ENCODE measurements at regions not wholly inside any gene's neighbourhood (a gene's known extent, or its start where the extent isn't known, plus 50 kb on each side); places are given as distances from the start of the nearest gene placed in this dataset.
"Not testable (repeated sequence)": the region's sequence is repeated elsewhere in the genome, so short reads cannot be mapped to it uniquely, and the experiment has no call there.

- no peak for DNase-seq (ENCODE audit: low read depth in 4 of 4, low spot score in 3 of 4)
Measured at GRCh38 chr6:144423167-144423566, 138.0 kb downstream of the UTRN start.

- DNase-seq (ENCODE audit: low read depth in 4 of 4, low spot score in 3 of 4): no peak
Measured at GRCh38 chr6:144429753-144430152, 144.6 kb downstream of the UTRN start.

- DNase-seq (ENCODE audit: low read depth in 4 of 4, low spot score in 3 of 4): not testable (repeated sequence)
Measured at GRCh38 chr6:144433446-144433845, 148.3 kb downstream of the UTRN start.

- no peak for DNase-seq (ENCODE audit: low read depth in 4 of 4, low spot score in 3 of 4)
Measured at GRCh38 chr6:144434308-144434990, 149.3 kb downstream of the UTRN start.

- no peak for DNase-seq (ENCODE audit: low read depth in 4 of 4, low spot score in 3 of 4)
Measured at GRCh38 chr6:144435602-144436426, 150.7 kb downstream of the UTRN start.

GRCh38 chr6:144437105-144437504, 152.0 kb downstream of the UTRN start:
- no peak for DNase-seq (ENCODE audit: low read depth in 4 of 4, low spot score in 3 of 4)

GRCh38 chr6:144438103-144438502, 153.0 kb downstream of the UTRN start:
- no peak for DNase-seq (ENCODE audit: low read depth in 4 of 4, low spot score in 3 of 4)

- DNase-seq (ENCODE audit: low read depth in 4 of 4, low spot score in 3 of 4): no peak
Measured at GRCh38 chr6:144439016-144439415, 153.9 kb downstream of the UTRN start.

GRCh38 chr6:144441801-144442200, 156.7 kb downstream of the UTRN start:
- DNase-seq (ENCODE audit: low read depth in 4 of 4, low spot score in 3 of 4): not testable (repeated sequence)

GRCh38 chr6:144443157-144443556, 158.0 kb downstream of the UTRN start:
- DNase-seq (ENCODE audit: low read depth in 4 of 4, low spot score in 3 of 4): no peak

- DNase-seq (ENCODE audit: low read depth in 4 of 4, low spot score in 3 of 4): no peak
Measured at GRCh38 chr6:144447472-144447871, 162.3 kb downstream of the UTRN start.

GRCh38 chr6:144449218-144449617, 164.1 kb downstream of the UTRN start:
- DNase-seq (ENCODE audit: low read depth in 4 of 4, low spot score in 3 of 4): no peak

- no peak for DNase-seq (ENCODE audit: low read depth in 4 of 4, low spot score in 3 of 4)
Measured at GRCh38 chr6:144449911-144450597, 164.9 kb downstream of the UTRN start.

- no peak for DNase-seq (ENCODE audit: low read depth in 4 of 4, low spot score in 3 of 4)
Measured at GRCh38 chr6:144460327-144461095, 175.4 kb downstream of the UTRN start.

- DNase-seq (ENCODE audit: low read depth in 4 of 4, low spot score in 3 of 4): no peak
Measured at GRCh38 chr6:144462058-144462457, 176.9 kb downstream of the UTRN start.

- DNase-seq (ENCODE audit: low read depth in 4 of 4, low spot score in 3 of 4): no peak
Measured at GRCh38 chr6:144466716-144467115, 181.6 kb downstream of the UTRN start.

- no peak for DNase-seq (ENCODE audit: low read depth in 4 of 4, low spot score in 3 of 4)
Measured at GRCh38 chr6:144467172-144467762, 182.1 kb downstream of the UTRN start.

- DNase-seq (ENCODE audit: low read depth in 4 of 4, low spot score in 3 of 4): peak in 2 of 4 donors; percentile 10 to 20
Measured at GRCh38 chr6:144467921-144468320, 182.8 kb downstream of the UTRN start.

- DNase-seq (ENCODE audit: low read depth in 4 of 4, low spot score in 3 of 4): no peak
Measured at GRCh38 chr6:144468709-144469108, 183.6 kb downstream of the UTRN start.

GRCh38 chr6:144469144-144469575, 184.0 kb downstream of the UTRN start:
- no peak for DNase-seq (ENCODE audit: low read depth in 4 of 4, low spot score in 3 of 4)
